H7 (cell line): ENCODE measurements at regions not wholly inside any gene's neighbourhood (a gene's known extent, or its start where the extent isn't known, plus 50 kb on each side); places are given as distances from the start of the nearest gene placed in this dataset.
A peak's percentile ranks its signal among the peaks of the same experiment; 100 is the strongest.

Experiments
- DNase-seq: peaks from one replicate; pipeline ENCODE4 v3.0.0; 2012
- H3K27me3 ChIP-seq: 2 replicates; pipeline ENCODE4 v1.6.0; 2011; ENCODE audit warnings: mild to moderate bottlenecking, low read length; ENCODE audit not compliant: control insufficient read depth, insufficient read depth
- H3K36me3 ChIP-seq: replicated peaks from 2 replicates; pipeline ENCODE4 v1.5.1; 2011; ENCODE audit warnings: low read length; ENCODE audit not compliant: control insufficient read depth, insufficient read depth
- H3K4me3 ChIP-seq: 2 replicates; pipeline ENCODE4 v1.5.1; 2011; ENCODE audit warnings: low read depth, mild to moderate bottlenecking, control low read depth, low read length, moderate library complexity; ENCODE audit not compliant: insufficient read depth

DNA sequence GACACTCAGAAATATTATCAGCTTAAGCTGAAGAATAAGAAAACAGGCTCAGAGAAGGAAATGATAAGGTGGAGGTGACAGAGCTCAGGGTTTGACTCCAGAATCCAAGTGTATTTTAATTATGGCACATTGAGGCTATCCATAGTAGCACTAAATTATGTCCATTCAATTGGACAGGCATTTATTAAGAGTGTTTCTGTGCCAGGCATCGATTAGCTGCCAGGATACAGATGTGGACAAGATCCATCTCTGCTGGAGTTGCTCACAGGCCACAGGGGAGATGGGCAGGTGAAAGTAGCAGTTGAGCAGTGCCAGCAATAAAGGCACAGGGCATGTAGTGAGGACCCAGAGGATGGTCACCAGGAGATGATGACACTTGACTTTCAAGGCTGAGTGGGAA is 592.5 kb downstream of the INSC start:
- no peak overlapping the region for H3K4me3 ChIP-seq
- H3K36me3 ChIP-seq, result no peaks in the 10 kb centered on the region
- peaks cover 3% of the 10 kb centered on the region for H3K27me3 ChIP-seq
- no peak for DNase-seq

DNA sequence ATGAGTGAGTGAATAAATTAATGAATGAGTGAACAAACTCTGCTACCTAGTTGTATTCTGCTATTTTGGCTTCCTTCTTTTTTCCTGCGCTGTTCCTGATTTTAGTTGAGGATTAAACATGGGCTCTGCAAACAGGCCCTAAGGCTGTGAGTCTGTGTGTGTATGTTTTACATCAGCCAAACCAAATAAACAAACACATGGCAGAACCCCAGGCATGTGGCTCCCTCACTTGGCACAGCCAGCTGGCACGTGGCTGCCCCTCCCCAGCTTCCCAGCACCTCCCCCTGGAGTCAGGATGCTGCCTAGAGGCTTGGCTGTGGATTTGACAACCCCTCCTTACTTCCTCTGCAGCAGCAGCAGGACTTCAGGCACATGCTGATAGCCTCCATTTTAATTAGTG is 593.2 kb downstream of the INSC start:
- DNase-seq, result no peak
- H3K27me3 ChIP-seq, result peaks cover 3% of the 10 kb centered on the region

DNA sequence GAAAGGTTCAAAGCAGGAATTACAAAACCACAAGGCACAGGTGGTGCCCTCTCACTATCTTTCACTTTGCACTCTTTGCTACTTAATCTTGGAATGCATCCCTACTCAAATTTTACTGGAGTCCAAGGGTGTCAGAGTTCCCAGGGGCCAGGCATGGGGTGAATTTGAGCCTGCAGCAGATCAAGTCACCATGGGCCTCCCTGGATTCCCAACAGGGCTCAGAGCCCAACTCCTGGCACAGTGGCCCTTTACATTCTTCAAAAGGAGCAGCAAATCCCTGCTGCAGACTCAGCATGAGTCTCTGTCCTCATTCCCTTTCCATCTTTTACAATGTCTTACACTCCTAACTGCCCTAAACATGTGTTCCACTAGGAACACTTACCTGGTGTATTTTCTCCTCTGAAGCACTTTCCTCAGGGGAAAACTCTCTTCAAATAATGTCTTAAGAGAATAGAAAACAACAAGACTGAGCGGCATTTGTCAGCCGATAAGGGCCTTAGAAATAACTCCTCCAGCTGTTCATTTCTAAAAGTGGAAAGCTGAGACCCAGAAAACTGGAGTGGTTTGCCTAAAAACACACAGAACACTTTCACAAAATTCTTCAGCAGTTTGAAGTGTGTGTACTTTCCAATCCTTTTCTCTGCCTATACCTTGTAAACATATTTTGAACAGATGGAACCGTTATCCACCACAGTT is 596.0 kb downstream of the INSC start:
- DNase-seq, result no peak
- no peak overlapping the region for H3K4me3 ChIP-seq
- no peaks in the 10 kb centered on the region for H3K36me3 ChIP-seq
- H3K27me3 ChIP-seq, result peaks cover 3% of the 10 kb centered on the region

More for the DNA sequence above, 593.2 kb downstream of the INSC start:
- Histone ChIP-seq H3K4me3 (no peak overlapping the region), H3K36me3 (no peaks in the 10 kb centered on the region)

DNA sequence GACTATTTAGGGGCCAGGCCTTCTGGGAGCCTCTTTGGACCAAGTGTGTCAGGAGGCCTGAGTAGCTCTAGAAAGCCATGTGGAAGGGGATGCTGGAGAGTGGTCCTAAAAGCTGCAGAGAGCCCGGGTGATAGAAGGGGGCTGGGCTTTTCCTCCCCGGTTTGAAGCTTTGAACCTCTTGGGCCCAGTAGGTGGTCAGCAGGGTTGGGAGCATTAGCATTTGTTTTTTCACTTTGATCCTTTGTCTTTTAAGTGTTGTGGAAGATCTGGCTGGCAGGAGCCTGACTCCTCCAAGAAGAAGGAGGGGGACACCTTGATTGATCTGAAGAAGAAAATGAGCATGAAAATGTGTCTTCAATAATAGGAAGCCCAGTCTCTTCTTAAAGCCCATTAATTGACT is 596.6 kb downstream of the INSC start:
- Histone ChIP-seq H3K4me3 (no peak overlapping the region), H3K36me3 (no peaks in the 10 kb centered on the region), H3K27me3 (peaks cover 3% of the 10 kb centered on the region)
- peak; percentile 54 for DNase-seq

DNA sequence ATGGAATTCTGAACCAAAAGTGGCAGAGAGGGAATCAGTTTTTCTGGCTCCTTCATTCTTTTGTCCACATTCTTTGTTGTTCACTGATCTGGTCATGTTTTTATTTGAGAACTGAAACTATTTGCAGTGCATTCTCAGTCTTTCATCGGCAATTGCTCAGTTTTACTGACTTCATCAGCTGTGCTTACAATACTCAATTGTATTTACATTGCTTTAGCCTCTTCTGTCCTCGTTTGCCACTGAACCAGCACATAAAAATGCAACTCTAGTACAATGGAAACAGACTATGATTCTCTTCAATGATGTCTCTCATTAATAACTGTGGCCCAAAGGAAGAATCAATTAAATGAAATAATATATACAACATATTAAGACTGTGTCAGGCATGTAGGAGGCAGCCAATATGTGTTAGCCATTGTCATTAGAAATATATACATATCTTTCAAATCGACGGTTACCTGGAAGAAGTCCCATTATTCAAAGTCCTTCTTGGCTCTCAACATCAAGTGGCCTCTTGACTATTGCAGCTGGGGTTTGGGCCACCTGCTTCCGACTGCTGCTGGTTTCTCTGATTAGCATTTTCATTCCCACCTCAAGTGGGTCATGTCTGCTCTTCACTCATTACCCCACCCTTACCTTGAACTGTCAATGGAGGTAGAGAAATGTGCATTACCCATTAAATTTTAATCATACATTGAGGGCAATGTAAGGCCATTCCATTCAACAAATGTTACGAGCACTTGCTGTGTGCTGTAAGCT is 600.1 kb downstream of the INSC start:
- no peaks in the 10 kb centered on the region for H3K36me3 ChIP-seq
- H3K27me3 ChIP-seq, result no peaks in the 10 kb centered on the region
- H3K4me3 ChIP-seq, result no peak overlapping the region
- no peak for DNase-seq

DNA sequence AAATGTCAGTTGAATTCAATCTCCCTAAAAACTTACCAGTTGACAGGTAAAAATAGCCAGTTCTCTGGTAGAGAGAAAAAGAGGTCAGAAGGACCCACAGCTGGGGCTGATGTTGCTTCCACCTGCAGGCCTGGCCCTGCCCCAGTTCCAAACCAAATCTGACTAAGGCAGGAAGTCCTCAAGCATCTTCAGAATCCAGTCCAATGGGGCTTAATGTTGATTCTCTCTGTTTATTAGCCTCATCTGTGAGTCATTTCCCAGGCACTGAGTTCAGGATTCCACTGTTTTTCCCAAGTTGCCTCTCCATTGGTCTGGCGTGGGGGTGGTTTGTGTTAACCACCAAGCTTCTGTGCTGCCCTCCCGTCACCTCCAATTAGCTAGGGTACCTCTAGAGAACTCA is 601.8 kb downstream of the INSC start:
- no peak for DNase-seq

DNA sequence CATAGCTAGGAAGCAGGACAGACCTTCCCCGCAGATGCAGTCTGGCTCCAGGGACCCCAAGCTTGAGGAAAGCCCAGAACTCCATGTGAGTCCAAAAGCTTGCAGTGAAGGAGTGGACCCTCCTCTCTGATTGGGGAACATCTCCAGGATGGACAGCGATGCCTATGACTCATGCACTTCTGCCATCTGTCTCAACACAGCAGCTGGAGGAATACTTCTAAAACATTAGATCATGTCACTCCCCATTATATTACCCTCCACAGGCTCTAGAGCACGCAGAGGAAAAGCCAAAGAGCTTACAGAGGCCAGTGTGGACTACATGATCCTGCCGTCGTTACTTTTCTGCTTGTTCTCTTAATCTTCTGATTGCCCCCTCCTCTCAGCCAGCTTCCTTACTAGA is 605.7 kb downstream of the INSC start:
- Histone ChIP-seq H3K36me3 (no peaks in the 10 kb centered on the region), H3K27me3 (no peaks in the 10 kb centered on the region), H3K4me3 (no peak overlapping the region)
- DNase-seq, result no peak

More for the DNA sequence above, 601.8 kb downstream of the INSC start:
- no peak overlapping the region for H3K4me3 ChIP-seq
- H3K36me3 ChIP-seq, result no peaks in the 10 kb centered on the region
- no peaks in the 10 kb centered on the region for H3K27me3 ChIP-seq

DNA sequence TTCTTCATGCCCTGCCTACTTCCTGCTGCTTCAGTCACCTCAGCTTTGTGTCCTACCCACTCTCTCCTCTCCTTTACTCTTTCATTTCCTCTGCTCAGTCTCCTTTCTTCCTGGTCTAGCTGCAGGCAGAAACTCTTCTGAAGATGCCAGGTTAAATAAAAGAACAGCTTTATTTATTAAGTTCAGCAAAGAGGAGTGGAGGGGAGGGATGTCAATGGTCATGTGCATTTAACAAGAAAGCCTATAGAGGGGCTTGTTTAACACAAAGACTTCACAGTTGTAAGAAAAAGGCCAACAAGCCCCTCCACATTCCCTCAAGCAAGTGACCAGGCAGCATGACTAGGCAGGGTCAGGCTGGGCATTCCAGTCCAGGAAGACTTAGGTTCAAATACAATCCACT is 609.2 kb downstream of the INSC start:
- Histone ChIP-seq H3K4me3 (no peak overlapping the region), H3K36me3 (no peaks in the 10 kb centered on the region), H3K27me3 (no peaks in the 10 kb centered on the region)
- DNase-seq, result no peak

DNA sequence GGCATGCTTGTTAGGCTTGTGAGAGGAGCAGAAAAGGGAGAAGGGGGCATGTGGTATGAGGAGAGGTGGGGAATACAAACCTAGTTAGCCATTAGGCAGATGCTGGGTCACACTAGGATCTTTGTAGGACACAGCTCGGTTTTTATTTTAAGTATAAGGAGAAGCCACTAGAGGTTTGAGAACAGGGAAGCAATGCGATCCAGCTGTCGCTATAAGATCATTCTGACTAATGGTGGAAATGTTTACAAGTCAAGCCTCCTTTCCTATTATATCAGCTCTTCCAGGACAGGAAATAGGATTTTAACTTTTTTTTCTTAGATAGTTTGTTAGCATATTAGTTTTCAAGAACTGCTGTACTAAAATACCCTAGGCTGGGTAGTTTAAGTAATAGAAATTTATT is 609.9 kb downstream of the INSC start:
- no peak for DNase-seq
- Histone ChIP-seq H3K36me3 (no peaks in the 10 kb centered on the region), H3K27me3 (no peaks in the 10 kb centered on the region), H3K4me3 (no peak overlapping the region)

DNA sequence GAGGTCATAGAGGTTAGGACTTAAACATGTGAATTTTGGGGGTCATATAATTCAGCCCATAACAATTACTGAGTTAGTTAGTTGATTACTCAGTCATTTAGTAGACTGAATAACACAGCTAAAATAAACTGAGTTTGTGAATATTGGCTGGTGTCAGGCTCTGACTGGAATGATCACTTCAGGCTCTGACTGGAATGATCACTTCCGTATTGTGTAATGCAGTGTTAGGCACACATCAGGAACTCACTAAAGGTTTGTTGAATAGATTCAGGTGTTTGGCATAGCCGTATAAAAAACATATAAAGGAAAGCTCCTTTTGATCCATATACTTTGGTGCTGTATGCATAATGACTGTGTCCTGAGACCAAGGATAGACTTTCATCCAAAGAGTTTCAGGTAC is 610.5 kb downstream of the INSC start:
- no peak for DNase-seq
- Histone ChIP-seq H3K4me3 (no peak overlapping the region), H3K27me3 (no peaks in the 10 kb centered on the region), H3K36me3 (no peaks in the 10 kb centered on the region)

DNA sequence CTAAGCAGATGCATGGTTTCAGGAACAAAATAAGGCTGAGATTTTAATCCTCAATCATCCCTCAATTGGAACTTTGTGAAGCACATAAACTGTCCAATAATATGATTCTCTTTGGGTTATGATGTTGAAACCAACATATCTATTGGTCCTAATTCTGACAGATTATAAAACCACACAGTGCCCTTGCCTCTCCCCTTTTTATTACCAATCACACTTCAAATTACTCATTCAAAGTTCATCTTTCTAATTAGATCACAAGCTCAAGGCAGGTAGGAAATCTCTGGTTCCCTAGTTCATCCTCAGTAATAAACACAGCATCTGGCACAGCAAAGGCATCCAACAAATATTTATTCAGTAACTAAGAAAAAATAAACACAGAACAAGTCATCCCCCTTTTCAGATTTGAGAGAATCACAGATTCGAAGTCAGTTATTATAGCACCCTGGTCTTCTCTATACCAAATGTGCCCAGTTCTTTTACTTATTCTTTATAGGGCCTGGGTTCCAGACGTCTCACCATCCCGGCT is 611.6 kb downstream of the INSC start:
- H3K36me3 ChIP-seq, result no peaks in the 10 kb centered on the region
- DNase-seq, result no peak

DNA sequence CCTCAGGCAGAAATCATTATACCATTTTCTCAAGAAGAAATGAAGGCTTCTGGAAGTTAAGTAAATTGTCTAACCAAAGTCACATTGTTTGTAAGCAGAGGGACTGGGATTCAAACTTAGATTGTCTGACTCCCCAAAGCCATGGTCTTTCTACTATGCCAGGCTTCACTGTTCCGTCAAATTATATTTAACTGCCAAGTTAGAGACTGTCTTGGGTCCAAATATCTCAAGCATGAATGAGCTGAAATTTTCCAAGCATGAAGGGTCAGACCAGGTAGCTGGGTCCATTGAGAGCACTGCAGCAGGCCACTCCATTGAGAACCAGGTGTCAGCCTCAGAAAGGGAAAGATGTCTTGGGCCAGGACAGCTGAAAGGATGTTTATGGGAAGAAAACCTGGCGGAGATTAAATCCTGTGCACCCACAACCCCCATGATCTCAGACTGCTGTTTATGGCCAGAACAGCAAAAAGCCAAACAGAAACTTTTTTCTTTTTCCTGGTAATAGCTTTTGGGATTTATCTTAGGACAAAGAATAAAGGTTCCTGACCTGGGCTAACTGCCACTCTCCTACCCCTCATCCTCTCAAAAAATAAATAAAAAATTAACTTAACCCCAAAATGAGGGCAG is 612.3 kb downstream of the INSC start:
- no peak for DNase-seq
- Histone ChIP-seq H3K36me3 (no peaks in the 10 kb centered on the region), H3K27me3 (no peaks in the 10 kb centered on the region), H3K4me3 (no peak overlapping the region)

More for the DNA sequence above, 611.6 kb downstream of the INSC start:
- Histone ChIP-seq H3K27me3 (no peaks in the 10 kb centered on the region), H3K4me3 (no peak overlapping the region)

DNA sequence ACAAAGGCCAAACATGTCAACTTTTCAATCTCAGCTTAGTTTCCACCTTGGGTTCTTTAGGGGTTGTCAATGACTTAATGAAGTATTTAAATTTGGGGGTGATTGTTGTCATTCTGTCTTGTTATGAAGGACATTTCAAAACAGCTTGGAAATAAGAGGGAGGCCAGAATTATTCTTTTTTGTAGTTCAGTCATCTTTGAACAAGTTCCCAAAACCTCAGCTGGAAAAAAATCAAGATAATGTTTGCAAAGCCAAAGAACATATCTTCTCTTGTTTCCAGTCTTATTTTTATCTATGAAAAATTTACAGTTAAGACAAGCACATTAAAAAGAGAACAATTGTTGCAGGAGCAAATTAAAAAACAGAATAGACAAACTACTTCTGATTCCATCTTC is 612.8 kb downstream of the INSC start:
- Histone ChIP-seq H3K36me3 (no peaks in the 10 kb centered on the region), H3K27me3 (no peaks in the 10 kb centered on the region), H3K4me3 (no peak overlapping the region)
- no peak for DNase-seq

DNA sequence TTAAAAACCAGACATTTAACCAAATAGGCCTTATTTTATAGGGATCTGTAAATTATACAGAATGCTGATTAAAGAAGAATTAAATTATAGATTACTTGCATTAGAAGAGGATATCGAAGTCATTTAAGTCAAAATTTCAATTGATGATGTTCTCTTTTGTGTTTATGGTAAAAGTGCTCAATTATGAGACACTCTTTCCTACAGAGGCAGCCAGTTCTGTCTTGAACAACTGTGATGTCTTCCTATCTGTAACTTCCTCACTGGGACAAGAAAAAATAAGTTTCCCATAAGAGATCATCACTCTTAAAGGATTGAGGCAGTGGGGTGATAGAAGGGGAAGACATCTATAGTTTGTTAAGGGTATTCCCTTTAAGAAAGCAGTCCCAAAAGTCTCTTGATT is 613.5 kb downstream of the INSC start:
- Histone ChIP-seq H3K27me3 (no peaks in the 10 kb centered on the region), H3K36me3 (no peaks in the 10 kb centered on the region), H3K4me3 (no peak overlapping the region)
- no peak for DNase-seq
